Right lobe of liver (tissue), 4 donors: ENCODE measurements at regions not wholly inside any gene's neighbourhood (a gene's known extent, or its start where the extent isn't known, plus 50 kb on each side); places are given as distances from the start of the nearest gene placed in this dataset.

ENCODE experiments used
- CTCF ChIP-seq, 4 donors: fragments of 200-600 bp in 3 of 4; fragments of 450-650 bp in 1 of 4; IDR thresholded peaks; one replicate each; pipeline versions ENCODE4 v1.5.1 to v1.8.0; 2016 to 2022; ENCODE audit warnings: antibody characterized with exemption in 4 of 4, mild to moderate bottlenecking in 2 of 4
- POLR2A ChIP-seq: fragments of 450-650 bp; IDR thresholded peaks from one replicate; pipeline ENCODE4 v1.6.1; 2017; ENCODE audit warnings: antibody characterized with exemption, mild to moderate bottlenecking
- donor health status: DM: no; HTN: no; CAD: no.
- donor health status: DM: no; HTN: no; CAD: no.
- donor health status: DM: no; HTN: yes; CAD: no.

- TF ChIP-seq CTCF (IDR thresholded peaks at IDR 0.05) (no peak), POLR2A (no peak)
Observed at GRCh38 chr4:19793831-19794230, 457.9 kb upstream of the SLIT2 start.
